ENCODE measurements at regions not wholly inside any gene's neighbourhood (a gene's known extent, or its start where the extent isn't known, plus 50 kb on each side); places are given as distances from the start of the nearest gene placed in this dataset.

DNA sequence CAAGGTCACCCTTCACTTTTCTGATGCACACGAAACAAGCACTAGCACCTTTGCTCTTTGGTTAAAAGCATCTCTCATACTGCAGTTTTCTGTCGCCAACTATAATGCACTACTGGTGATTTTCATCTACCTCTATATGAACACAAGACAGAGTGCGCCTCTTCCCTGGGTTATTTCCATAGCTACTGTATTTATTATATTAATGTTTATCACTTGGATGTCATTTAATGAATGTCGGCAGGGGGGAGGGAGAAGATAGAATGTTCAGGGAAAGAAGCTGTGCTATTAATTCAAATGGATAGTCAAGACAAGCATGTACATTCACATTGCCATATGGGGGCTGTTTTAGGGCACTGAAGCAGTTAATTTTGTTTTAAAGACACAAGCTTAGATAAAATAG, 174.1 kb upstream of the SAMSN1 start:
- TF ChIP-seq, protein P1, sequence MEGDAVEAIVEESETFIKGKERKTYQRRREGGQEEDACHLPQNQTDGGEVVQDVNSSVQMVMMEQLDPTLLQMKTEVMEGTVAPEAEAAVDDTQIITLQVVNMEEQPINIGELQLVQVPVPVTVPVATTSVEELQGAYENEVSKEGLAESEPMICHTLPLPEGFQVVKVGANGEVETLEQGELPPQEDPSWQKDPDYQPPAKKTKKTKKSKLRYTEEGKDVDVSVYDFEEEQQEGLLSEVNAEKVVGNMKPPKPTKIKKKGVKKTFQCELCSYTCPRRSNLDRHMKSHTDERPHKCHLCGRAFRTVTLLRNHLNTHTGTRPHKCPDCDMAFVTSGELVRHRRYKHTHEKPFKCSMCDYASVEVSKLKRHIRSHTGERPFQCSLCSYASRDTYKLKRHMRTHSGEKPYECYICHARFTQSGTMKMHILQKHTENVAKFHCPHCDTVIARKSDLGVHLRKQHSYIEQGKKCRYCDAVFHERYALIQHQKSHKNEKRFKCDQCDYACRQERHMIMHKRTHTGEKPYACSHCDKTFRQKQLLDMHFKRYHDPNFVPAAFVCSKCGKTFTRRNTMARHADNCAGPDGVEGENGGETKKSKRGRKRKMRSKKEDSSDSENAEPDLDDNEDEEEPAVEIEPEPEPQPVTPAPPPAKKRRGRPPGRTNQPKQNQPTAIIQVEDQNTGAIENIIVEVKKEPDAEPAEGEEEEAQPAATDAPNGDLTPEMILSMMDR (IDR thresholded peaks at IDR 0.05), result no peak
- TF ChIP-seq POLR2AphosphoS5 (IDR thresholded peaks at IDR 0.05) (no peak), POLR2A (IDR thresholded peaks at IDR 0.05) (no peak)
